SK-N-SH treated with all-trans-retinoic acid at 6 μM for 48 hours (cell line): ENCODE measurements at regions not wholly inside any gene's neighbourhood (a gene's known extent, or its start where the extent isn't known, plus 50 kb on each side); places are given as distances from the start of the nearest gene placed in this dataset.

Experiments
- ATAC-seq: fragments of 200-7000 bp; cut with Tn5 transposase; 3 replicates; pipeline ENCODE4 v1.9.1; 2020; ENCODE audit warnings: mild to moderate bottlenecking, moderate library complexity
- BACH2 ChIP-seq: fragments of 250-450 bp; sonication (Bioruptor Pico); IDR thresholded peaks from 2 replicates; pipeline ENCODE4 v1.9.0; 2021; ENCODE audit warnings: mild to moderate bottlenecking, borderline replicate concordance
- CREB5 ChIP-seq: fragments of 250-450 bp; sonication (Bioruptor Pico); IDR thresholded peaks from 2 replicates; pipeline ENCODE4 v1.5.1; 2020; ENCODE audit warnings: low read depth, mild to moderate bottlenecking, moderate library complexity
- CSDC2 ChIP-seq: fragments of 250-450 bp; sonication (Bioruptor Pico); IDR thresholded peaks from 2 replicates; pipeline ENCODE4 v1.5.0; 2020; ENCODE audit warnings: mild to moderate bottlenecking, moderate library complexity
- GLIS3 ChIP-seq: fragments of 250-450 bp; sonication (Bioruptor Pico); IDR thresholded peaks from 2 replicates; pipeline ENCODE4 v1.5.0; 2020; ENCODE audit warnings: mild to moderate bottlenecking, moderate library complexity
- ISL1 ChIP-seq: fragments of 250-450 bp; sonication (Bioruptor Pico); IDR thresholded peaks from 2 replicates; pipeline ENCODE4 v2.1.2; 2022; ENCODE audit warnings: mild to moderate bottlenecking, moderate library complexity
- OSR1 ChIP-seq: fragments of 250-450 bp; sonication (Bioruptor Pico); IDR thresholded peaks from 2 replicates; pipeline ENCODE4 v1.8.0; 2022; ENCODE audit warnings: moderate library complexity, mild to moderate bottlenecking, inconsistent platforms
- POU6F1 ChIP-seq: fragments of 250-450 bp; sonication (Bioruptor Pico); IDR thresholded peaks from 2 replicates; pipeline ENCODE4 v1.8.0; 2021; ENCODE audit warnings: low read depth, mild to moderate bottlenecking, moderate library complexity, borderline replicate concordance
- PPARA ChIP-seq: fragments of 250-450 bp; sonication (Bioruptor Pico); IDR thresholded peaks from 2 replicates; pipeline ENCODE4 v1.5.0; 2020; ENCODE audit warnings: mild to moderate bottlenecking, borderline replicate concordance
- RARB ChIP-seq: fragments of 250-450 bp; sonication (Bioruptor Pico); IDR thresholded peaks from 2 replicates; pipeline ENCODE4 v1.8.0; 2021; ENCODE audit warnings: mild to moderate bottlenecking, moderate library complexity
- SNAI2 ChIP-seq: fragments of 250-450 bp; sonication (Bioruptor Pico); IDR thresholded peaks from 2 replicates; pipeline ENCODE4 v1.5.0; 2020; ENCODE audit warnings: mild to moderate bottlenecking, moderate library complexity
- TCF4 ChIP-seq: fragments of 250-450 bp; sonication (Bioruptor Pico); IDR thresholded peaks from 2 replicates; pipeline ENCODE4 v1.8.0; 2021; ENCODE audit warnings: mild to moderate bottlenecking, moderate library complexity, borderline replicate concordance
- TOX ChIP-seq: fragments of 250-450 bp; sonication (Bioruptor Pico); IDR thresholded peaks from 2 replicates; pipeline ENCODE4 v1.8.0; 2021; ENCODE audit warnings: mild to moderate bottlenecking, moderate library complexity, borderline replicate concordance
- ZC3H10 ChIP-seq: fragments of 250-450 bp; sonication (Bioruptor Pico); IDR thresholded peaks from 2 replicates; pipeline ENCODE4 v1.5.1; 2021; ENCODE audit warnings: mild to moderate bottlenecking, moderate library complexity
- ZFP3 ChIP-seq: fragments of 250-450 bp; sonication (Bioruptor Pico); IDR thresholded peaks from 2 replicates; pipeline ENCODE4 v1.5.0; 2020; ENCODE audit warnings: mild to moderate bottlenecking, moderate library complexity
- ZFP30 ChIP-seq: fragments of 450-650 bp; formaldehyde crosslinking; IDR thresholded peaks from 2 replicates; pipeline ENCODE4 v1.5.0; 2022; ENCODE audit warnings: mild to moderate bottlenecking, moderate library complexity
- ZNF565 ChIP-seq: fragments of 450-650 bp; formaldehyde crosslinking; conservative IDR thresholded peaks from 2 replicates; pipeline ENCODE4 v1.5.0; 2020; ENCODE audit warnings: low read depth, mild to moderate bottlenecking, moderate library complexity
- ZNF70 ChIP-seq: fragments of 450-650 bp; formaldehyde crosslinking; IDR thresholded peaks from 2 replicates; pipeline ENCODE4 v1.5.0; 2020; ENCODE audit warnings: mild to moderate bottlenecking, moderate library complexity
- ZNF8 ChIP-seq: fragments of 450-650 bp; formaldehyde crosslinking; IDR thresholded peaks from 2 replicates; pipeline ENCODE4 v1.5.0; 2020; ENCODE audit warnings: mild to moderate bottlenecking, moderate library complexity
- TF ChIP-seq, protein P1 (sequence below): fragments of 250-450 bp; sonication (Bioruptor Pico); IDR thresholded peaks from 2 replicates; pipeline ENCODE4 v1.5.1; 2021; ENCODE audit warnings: mild to moderate bottlenecking, moderate library complexity
- TF ChIP-seq, protein P2 (sequence below): fragments of 250-450 bp; sonication (Bioruptor Pico); IDR thresholded peaks from 2 replicates; pipeline ENCODE4 v1.8.0; 2020; ENCODE audit warnings: mild to moderate bottlenecking, moderate library complexity, borderline replicate concordance
- TF ChIP-seq, protein P3 (sequence below): fragments of 250-450 bp; sonication (Bioruptor Pico); IDR thresholded peaks from 2 replicates; pipeline ENCODE4 v1.5.0; 2020; ENCODE audit warnings: mild to moderate bottlenecking, moderate library complexity

GRCh38 chr13:22903301-22903700, 277.5 kb upstream of the SGCG start:
- TF ChIP-seq BACH2 (no peak), SNAI2 (no peak), TOX (no peak), TCF4 (CRISPR knock-in tag) (no peak), RARB (no peak), ZNF8 (no peak), OSR1 (no peak), POU6F1 (CRISPR knock-in tag) (no peak), ZC3H10 (CRISPR knock-in tag) (no peak), GLIS3 (CRISPR knock-in tag) (no peak)
- TF ChIP-seq, protein P1, sequence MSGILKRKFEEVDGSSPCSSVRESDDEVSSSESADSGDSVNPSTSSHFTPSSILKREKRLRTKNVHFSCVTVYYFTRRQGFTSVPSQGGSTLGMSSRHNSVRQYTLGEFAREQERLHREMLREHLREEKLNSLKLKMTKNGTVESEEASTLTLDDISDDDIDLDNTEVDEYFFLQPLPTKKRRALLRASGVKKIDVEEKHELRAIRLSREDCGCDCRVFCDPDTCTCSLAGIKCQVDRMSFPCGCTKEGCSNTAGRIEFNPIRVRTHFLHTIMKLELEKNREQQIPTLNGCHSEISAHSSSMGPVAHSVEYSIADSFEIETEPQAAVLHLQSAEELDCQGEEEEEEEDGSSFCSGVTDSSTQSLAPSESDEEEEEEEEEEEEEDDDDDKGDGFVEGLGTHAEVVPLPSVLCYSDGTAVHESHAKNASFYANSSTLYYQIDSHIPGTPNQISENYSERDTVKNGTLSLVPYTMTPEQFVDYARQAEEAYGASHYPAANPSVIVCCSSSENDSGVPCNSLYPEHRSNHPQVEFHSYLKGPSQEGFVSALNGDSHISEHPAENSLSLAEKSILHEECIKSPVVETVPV (CRISPR knock-in tag) = no peak
- TF ChIP-seq, protein P2, sequence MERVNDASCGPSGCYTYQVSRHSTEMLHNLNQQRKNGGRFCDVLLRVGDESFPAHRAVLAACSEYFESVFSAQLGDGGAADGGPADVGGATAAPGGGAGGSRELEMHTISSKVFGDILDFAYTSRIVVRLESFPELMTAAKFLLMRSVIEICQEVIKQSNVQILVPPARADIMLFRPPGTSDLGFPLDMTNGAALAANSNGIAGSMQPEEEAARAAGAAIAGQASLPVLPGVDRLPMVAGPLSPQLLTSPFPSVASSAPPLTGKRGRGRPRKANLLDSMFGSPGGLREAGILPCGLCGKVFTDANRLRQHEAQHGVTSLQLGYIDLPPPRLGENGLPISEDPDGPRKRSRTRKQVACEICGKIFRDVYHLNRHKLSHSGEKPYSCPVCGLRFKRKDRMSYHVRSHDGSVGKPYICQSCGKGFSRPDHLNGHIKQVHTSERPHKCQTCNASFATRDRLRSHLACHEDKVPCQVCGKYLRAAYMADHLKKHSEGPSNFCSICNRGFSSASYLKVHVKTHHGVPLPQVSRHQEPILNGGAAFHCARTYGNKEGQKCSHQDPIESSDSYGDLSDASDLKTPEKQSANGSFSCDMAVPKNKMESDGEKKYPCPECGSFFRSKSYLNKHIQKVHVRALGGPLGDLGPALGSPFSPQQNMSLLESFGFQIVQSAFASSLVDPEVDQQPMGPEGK (CRISPR knock-in tag) = no peak
- ATAC-seq = no peak

DNA sequence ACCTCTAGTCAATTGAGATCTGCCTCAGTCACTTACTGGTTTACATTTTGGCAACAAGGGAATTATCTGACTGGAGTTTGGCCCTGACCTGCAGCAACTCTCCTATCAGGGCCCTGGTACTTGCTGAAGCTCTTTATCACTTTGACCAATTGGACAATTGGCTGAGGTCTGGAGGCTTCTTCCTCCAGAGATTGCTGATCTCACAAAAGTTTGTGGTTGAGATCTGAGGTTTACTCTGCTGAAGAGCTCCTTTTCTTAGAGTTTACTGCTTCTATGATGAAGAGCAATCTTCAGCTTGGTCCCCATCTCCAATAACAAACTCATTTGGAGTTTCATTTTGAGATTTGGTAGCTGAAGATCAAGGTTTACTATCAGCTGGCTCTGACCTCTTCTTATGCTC, 276.9 kb upstream of the SGCG start:
- TF ChIP-seq, protein P2 (CRISPR knock-in tag) = no peak
- TF ChIP-seq, protein P3, sequence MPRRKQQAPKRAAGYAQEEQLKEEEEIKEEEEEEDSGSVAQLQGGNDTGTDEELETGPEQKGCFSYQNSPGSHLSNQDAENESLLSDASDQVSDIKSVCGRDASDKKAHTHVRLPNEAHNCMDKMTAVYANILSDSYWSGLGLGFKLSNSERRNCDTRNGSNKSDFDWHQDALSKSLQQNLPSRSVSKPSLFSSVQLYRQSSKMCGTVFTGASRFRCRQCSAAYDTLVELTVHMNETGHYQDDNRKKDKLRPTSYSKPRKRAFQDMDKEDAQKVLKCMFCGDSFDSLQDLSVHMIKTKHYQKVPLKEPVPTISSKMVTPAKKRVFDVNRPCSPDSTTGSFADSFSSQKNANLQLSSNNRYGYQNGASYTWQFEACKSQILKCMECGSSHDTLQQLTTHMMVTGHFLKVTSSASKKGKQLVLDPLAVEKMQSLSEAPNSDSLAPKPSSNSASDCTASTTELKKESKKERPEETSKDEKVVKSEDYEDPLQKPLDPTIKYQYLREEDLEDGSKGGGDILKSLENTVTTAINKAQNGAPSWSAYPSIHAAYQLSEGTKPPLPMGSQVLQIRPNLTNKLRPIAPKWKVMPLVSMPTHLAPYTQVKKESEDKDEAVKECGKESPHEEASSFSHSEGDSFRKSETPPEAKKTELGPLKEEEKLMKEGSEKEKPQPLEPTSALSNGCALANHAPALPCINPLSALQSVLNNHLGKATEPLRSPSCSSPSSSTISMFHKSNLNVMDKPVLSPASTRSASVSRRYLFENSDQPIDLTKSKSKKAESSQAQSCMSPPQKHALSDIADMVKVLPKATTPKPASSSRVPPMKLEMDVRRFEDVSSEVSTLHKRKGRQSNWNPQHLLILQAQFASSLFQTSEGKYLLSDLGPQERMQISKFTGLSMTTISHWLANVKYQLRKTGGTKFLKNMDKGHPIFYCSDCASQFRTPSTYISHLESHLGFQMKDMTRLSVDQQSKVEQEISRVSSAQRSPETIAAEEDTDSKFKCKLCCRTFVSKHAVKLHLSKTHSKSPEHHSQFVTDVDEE (CRISPR knock-in tag) = no peak
- no peak for TF ChIP-seq BACH2
- no peak for TF ChIP-seq TOX
- TF ChIP-seq ZNF8 = no peak
- no peak for TF ChIP-seq OSR1
- TF ChIP-seq CSDC2 (CRISPR knock-in tag) = no peak
- no peak for TF ChIP-seq GLIS3 (CRISPR knock-in tag)
- TF ChIP-seq PPARA = no peak
- no peak for TF ChIP-seq SNAI2
- TF ChIP-seq RARB = no peak
- TF ChIP-seq ZFP3 (CRISPR knock-in tag) = no peak
- no peak for TF ChIP-seq ZC3H10 (CRISPR knock-in tag)
- no peak for TF ChIP-seq ZFP30 (CRISPR knock-in tag)
- no peak for TF ChIP-seq CREB5 (CRISPR knock-in tag)
- TF ChIP-seq ZNF70 (CRISPR knock-in tag) = no peak
- no peak for TF ChIP-seq ZNF565 (CRISPR knock-in tag)
- TF ChIP-seq ISL1 (CRISPR knock-in tag) = no peak
- no peak for TF ChIP-seq TCF4 (CRISPR knock-in tag)
- ATAC-seq = no peak
